ENCODE measurements at regions not wholly inside any gene's neighbourhood (a gene's known extent, or its start where the extent isn't known, plus 50 kb on each side); places are given as distances from the start of the nearest gene placed in this dataset.
A peak's percentile ranks its signal among the peaks of the same experiment; 100 is the strongest.

DNA sequence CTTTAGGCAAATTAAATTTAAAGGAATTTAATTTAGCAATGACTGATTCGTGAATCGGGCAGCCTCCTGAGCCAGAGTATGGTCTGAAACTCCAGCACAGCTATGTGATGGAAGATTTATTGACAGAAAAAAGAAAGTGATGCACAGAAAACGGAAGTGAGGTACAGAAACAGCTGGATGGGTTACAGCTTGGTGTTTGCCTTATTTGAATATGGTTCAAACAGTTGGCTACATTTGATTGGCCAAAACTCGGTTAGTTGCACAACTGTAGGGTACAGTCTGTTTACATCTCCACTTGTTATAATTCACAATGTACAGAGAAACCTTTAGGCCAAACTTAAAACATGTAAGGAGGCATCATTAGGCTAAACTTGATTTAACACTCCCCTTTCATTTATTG is 1716.1 kb upstream of the C9orf72 start:
- Histone ChIP-seq H3K79me2 (ENCODE audit: low read length) (no peaks in the 10 kb centered on the region), H3K9me2 (replicated peaks; ENCODE audit: insufficient read depth, low read length) (no peaks in the 10 kb centered on the region), H3K9me3 (replicated peaks; ENCODE audit: insufficient read depth, low read length) (no peaks in the 10 kb centered on the region), H3K4me3 (ENCODE audit: low read length) (no peak overlapping the region), H2AFZ (ENCODE audit: low read length) (no peak overlapping the region), H3K4me2 (ENCODE audit: low read depth, low read length) (no peak overlapping the region), H3F3A (ENCODE audit: insufficient read depth, low read length) (no peaks in the 10 kb centered on the region), H3K9ac (ENCODE audit: low read length) (no peak overlapping the region), H3K27me3 (replicated peaks; ENCODE audit: insufficient read depth, low read length) (no peaks in the 10 kb centered on the region), H4K20me1 (ENCODE audit: insufficient read depth, low read length) (no peaks in the 10 kb centered on the region), H3K4me1 (ENCODE audit: low read length) (no peaks in the 10 kb centered on the region), H3K27ac (ENCODE audit: low read length) (no peak overlapping the region), H3K36me3 (replicated peaks; ENCODE audit: insufficient read depth, low read length) (no peaks in the 10 kb centered on the region)
- DNase-seq = no peak
- TF ChIP-seq EZH2phosphoT487 (IDR thresholded peaks at IDR 0.05; ENCODE audit: low read length) = no peak
- TF ChIP-seq, protein P1, sequence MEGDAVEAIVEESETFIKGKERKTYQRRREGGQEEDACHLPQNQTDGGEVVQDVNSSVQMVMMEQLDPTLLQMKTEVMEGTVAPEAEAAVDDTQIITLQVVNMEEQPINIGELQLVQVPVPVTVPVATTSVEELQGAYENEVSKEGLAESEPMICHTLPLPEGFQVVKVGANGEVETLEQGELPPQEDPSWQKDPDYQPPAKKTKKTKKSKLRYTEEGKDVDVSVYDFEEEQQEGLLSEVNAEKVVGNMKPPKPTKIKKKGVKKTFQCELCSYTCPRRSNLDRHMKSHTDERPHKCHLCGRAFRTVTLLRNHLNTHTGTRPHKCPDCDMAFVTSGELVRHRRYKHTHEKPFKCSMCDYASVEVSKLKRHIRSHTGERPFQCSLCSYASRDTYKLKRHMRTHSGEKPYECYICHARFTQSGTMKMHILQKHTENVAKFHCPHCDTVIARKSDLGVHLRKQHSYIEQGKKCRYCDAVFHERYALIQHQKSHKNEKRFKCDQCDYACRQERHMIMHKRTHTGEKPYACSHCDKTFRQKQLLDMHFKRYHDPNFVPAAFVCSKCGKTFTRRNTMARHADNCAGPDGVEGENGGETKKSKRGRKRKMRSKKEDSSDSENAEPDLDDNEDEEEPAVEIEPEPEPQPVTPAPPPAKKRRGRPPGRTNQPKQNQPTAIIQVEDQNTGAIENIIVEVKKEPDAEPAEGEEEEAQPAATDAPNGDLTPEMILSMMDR (IDR thresholded peaks at IDR 0.05; ENCODE audit: low read length) = no peak

DNA sequence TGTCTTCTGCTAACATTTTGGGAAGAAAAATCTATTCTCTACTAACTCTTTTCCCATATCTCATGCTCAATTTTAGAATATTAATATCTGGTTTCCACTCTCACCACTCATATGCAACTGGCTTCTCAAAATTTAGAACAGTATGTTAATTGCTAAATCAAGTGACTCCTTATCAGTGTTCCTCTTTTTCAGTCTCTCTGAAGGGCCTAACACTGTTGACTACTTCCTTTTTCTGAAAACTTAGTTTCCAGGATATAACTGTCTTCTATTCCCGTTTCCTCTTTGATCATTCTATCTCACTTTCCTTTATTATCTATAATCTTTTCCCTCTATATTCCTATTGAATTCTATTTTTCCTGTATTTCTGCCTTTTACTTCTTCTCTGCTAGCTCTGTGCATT is 1717.2 kb upstream of the C9orf72 start:
- no peaks in the 10 kb centered on the region for H3K4me1 ChIP-seq (ENCODE audit: low read length)
- no peak for DNase-seq
- no peaks in the 10 kb centered on the region for H3K27me3 ChIP-seq (replicated peaks; ENCODE audit: insufficient read depth, low read length)
- no peaks in the 10 kb centered on the region for H3K36me3 ChIP-seq (replicated peaks; ENCODE audit: insufficient read depth, low read length)
- no peak overlapping the region for H3K9ac ChIP-seq (ENCODE audit: low read length)
- no peak overlapping the region for H3K27ac ChIP-seq (ENCODE audit: low read length)
- H3K9me3 ChIP-seq (replicated peaks; ENCODE audit: insufficient read depth, low read length) = no peaks in the 10 kb centered on the region
- TF ChIP-seq, protein P1 (IDR thresholded peaks at IDR 0.05; ENCODE audit: low read length) = no peak
- TF ChIP-seq EZH2 (optimal IDR thresholded peaks at IDR 0.05; ENCODE audit: low read depth, low read length) (no peak), EZH2phosphoT487 (IDR thresholded peaks at IDR 0.05; ENCODE audit: low read length) (no peak)
- H3K4me3 ChIP-seq (ENCODE audit: low read length) = no peak overlapping the region
- H3K9me2 ChIP-seq (replicated peaks; ENCODE audit: insufficient read depth, low read length) = no peaks in the 10 kb centered on the region
- no peak overlapping the region for H2AFZ ChIP-seq (ENCODE audit: low read length)
- H3F3A ChIP-seq (ENCODE audit: insufficient read depth, low read length) = no peaks in the 10 kb centered on the region
- H4K20me1 ChIP-seq (ENCODE audit: insufficient read depth, low read length) = no peaks in the 10 kb centered on the region
- H3K79me2 ChIP-seq (ENCODE audit: low read length) = no peaks in the 10 kb centered on the region
- no peak overlapping the region for H3K4me2 ChIP-seq (ENCODE audit: low read depth, low read length)

DNA sequence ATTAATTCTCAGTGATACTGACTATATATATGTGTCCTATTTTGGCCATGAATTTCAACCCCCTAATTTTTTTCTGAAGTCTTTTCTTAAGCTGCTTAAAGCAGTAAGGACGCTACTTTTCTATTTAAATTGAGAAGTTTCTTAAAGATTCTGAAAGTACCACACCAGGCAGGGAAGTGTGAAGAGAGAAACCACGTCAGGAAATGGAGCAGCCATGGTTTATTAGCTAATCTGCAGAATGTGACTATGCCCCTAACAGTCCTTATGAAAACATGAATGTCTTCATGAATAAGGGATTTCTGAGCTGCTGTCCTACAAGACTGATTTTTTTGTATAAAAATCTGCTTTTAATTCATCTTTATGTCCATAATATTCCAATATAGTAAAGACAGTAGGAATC is 1724.3 kb upstream of the C9orf72 start:
- H3K4me2 ChIP-seq (ENCODE audit: low read depth, low read length) = no peak overlapping the region
- H3K27me3 ChIP-seq (replicated peaks; ENCODE audit: insufficient read depth, low read length) = no peaks in the 10 kb centered on the region
- H2AFZ ChIP-seq (ENCODE audit: low read length) = no peak overlapping the region
- H3F3A ChIP-seq (ENCODE audit: insufficient read depth, low read length) = no peaks in the 10 kb centered on the region; the same call in 1 of the 2 replicates
- DNase-seq = peak; percentile 45
- H3K9me3 ChIP-seq (replicated peaks; ENCODE audit: insufficient read depth, low read length) = no peaks in the 10 kb centered on the region
- TF ChIP-seq EZH2 (optimal IDR thresholded peaks at IDR 0.05; ENCODE audit: low read depth, low read length) = no peak
- TF ChIP-seq, protein P1 (IDR thresholded peaks at IDR 0.05; ENCODE audit: low read length) = no peak
- TF ChIP-seq EZH2phosphoT487 (IDR thresholded peaks at IDR 0.05; ENCODE audit: low read length) = no peak
- H3K79me2 ChIP-seq (ENCODE audit: low read length) = no peaks in the 10 kb centered on the region
- H3K4me3 ChIP-seq (ENCODE audit: low read length) = no peak overlapping the region
- H3K36me3 ChIP-seq (replicated peaks; ENCODE audit: insufficient read depth, low read length) = no peaks in the 10 kb centered on the region
- H3K9me2 ChIP-seq (replicated peaks; ENCODE audit: insufficient read depth, low read length) = no peaks in the 10 kb centered on the region
- no peaks in the 10 kb centered on the region for H4K20me1 ChIP-seq (ENCODE audit: insufficient read depth, low read length)
- H3K9ac ChIP-seq (ENCODE audit: low read length) = no peak overlapping the region
- H3K4me1 ChIP-seq (ENCODE audit: low read length) = no peaks in the 10 kb centered on the region
- H3K27ac ChIP-seq (ENCODE audit: low read length) = no peak overlapping the region
